Trophoblast cell (in vitro differentiated cells and primary cell): ENCODE measurements at regions not wholly inside any gene's neighbourhood (a gene's known extent, or its start where the extent isn't known, plus 50 kb on each side); places are given as distances from the start of the nearest gene placed in this dataset.

ENCODE experiments used
- DNase-seq, 2 donors: peaks; one replicate each; pipeline ENCODE4 v3.0.0-alpha.2; 2016
- H2AFZ ChIP-seq: 2 replicates; pipeline ENCODE4 v1.6.1; 2013; ENCODE audit warnings: low read length, moderate library complexity, mild to moderate bottlenecking; ENCODE audit not compliant: insufficient read depth, poor library complexity
- H2AK5ac ChIP-seq: 2 replicates; pipeline ENCODE4 v1.6.1; 2013; ENCODE audit warnings: mild to moderate bottlenecking, low read length
- H2BK120ac ChIP-seq: 2 replicates; pipeline ENCODE4 v1.6.1; 2013; ENCODE audit warnings: low read length, mild to moderate bottlenecking, moderate library complexity; ENCODE audit not compliant: insufficient read depth, poor library complexity
- H2BK12ac ChIP-seq: 2 replicates; pipeline ENCODE4 v1.6.1; 2013; ENCODE audit warnings: mild to moderate bottlenecking, low read length, moderate library complexity
- H2BK5ac ChIP-seq: 2 replicates; pipeline ENCODE4 v1.6.1; 2013; ENCODE audit warnings: low read length, low read depth, moderate library complexity, mild to moderate bottlenecking; ENCODE audit not compliant: poor library complexity
- H3K14ac ChIP-seq: 2 replicates; pipeline ENCODE4 v1.6.1; 2013; ENCODE audit warnings: mild to moderate bottlenecking, low read length
- H3K18ac ChIP-seq: 2 replicates; pipeline ENCODE4 v1.6.1; 2013; ENCODE audit warnings: mild to moderate bottlenecking, low read length
- H3K23ac ChIP-seq: 2 replicates; pipeline ENCODE4 v1.6.1; 2013; ENCODE audit warnings: low read length
- H3K27ac ChIP-seq: 2 replicates; pipeline ENCODE4 v1.5.1; 2013; ENCODE audit warnings: low read depth, mild to moderate bottlenecking, inconsistent platforms, low read length, moderate library complexity
- H3K27me3 ChIP-seq: 2 replicates; pipeline ENCODE4 v1.6.1; 2013; ENCODE audit warnings: inconsistent platforms, mild to moderate bottlenecking, low read length, moderate library complexity; ENCODE audit not compliant: insufficient read depth
- H3K36me3 ChIP-seq, 2 experiments: 1 replicate in 1 of 2; 2 replicates in 1 of 2; pipeline ENCODE4 v1.6.1; 2013; ENCODE audit warnings: low read length in 2 of 2, mild to moderate bottlenecking in 2 of 2, moderate library complexity in 1 of 2; ENCODE audit not compliant: insufficient read depth in 2 of 2, control insufficient read depth in 1 of 2
- H3K4ac ChIP-seq: 2 replicates; pipeline ENCODE4 v1.6.1; 2013; ENCODE audit warnings: low read depth, mild to moderate bottlenecking, low read length, moderate library complexity
- H3K4me1 ChIP-seq, 2 experiments: 1 replicate in 1 of 2; 2 replicates in 1 of 2; pipeline ENCODE4 v1.6.1; 2013; ENCODE audit warnings: low read length in 2 of 2, mild to moderate bottlenecking in 2 of 2, moderate library complexity in 1 of 2; ENCODE audit not compliant: insufficient read depth in 2 of 2, control insufficient read depth in 1 of 2
- H3K4me2 ChIP-seq: 2 replicates; pipeline ENCODE4 v1.6.1; 2013; ENCODE audit warnings: inconsistent platforms, mild to moderate bottlenecking, low read length, moderate library complexity
- H3K4me3 ChIP-seq: 2 replicates; pipeline ENCODE4 v1.5.1; 2013; ENCODE audit warnings: mild to moderate bottlenecking, low read depth, low read length, inconsistent platforms
- H3K79me1 ChIP-seq: one replicate; pipeline ENCODE4 v1.6.1; 2013; ENCODE audit warnings: low read length
- H3K79me2 ChIP-seq: 2 replicates; pipeline ENCODE4 v1.6.1; 2013; ENCODE audit warnings: low read length, mild to moderate bottlenecking; ENCODE audit not compliant: control insufficient read depth, insufficient read depth, poor library complexity
- H3K9ac ChIP-seq: 2 replicates; pipeline ENCODE4 v1.6.1; 2013; ENCODE audit warnings: mild to moderate bottlenecking, low read length
- H3K9me3 ChIP-seq: 2 replicates; pipeline ENCODE4 v1.6.1; 2013; ENCODE audit warnings: low read depth, mild to moderate bottlenecking, control low read depth, inconsistent platforms, low read length; ENCODE audit not compliant: insufficient read depth
- H4K12ac ChIP-seq: 2 replicates; pipeline ENCODE4 v1.6.1; 2013; ENCODE audit warnings: low read depth, mild to moderate bottlenecking, low read length, moderate library complexity
- H4K8ac ChIP-seq: 2 replicates; pipeline ENCODE4 v1.6.1; 2013; ENCODE audit warnings: low read depth, mild to moderate bottlenecking, low read length, moderate library complexity
- H4K91ac ChIP-seq: one replicate; pipeline ENCODE4 v1.6.1; 2013; ENCODE audit warnings: low read depth, mild to moderate bottlenecking, low read length, moderate library complexity
- WGBS: extraction: QIAGEN DNeasy Blood & Tissue Kit; methylation state at CpG from one replicate; pipeline ENCODE4 v1.1.7; 2013; ENCODE audit warnings: missing lambda C conversion rate; ENCODE audit not compliant: insufficient read length, insufficient coverage; ENCODE audit errors: extremely low coverage; 5-methylcytosine and 5-hydroxymethylcytosine counted together

DNA sequence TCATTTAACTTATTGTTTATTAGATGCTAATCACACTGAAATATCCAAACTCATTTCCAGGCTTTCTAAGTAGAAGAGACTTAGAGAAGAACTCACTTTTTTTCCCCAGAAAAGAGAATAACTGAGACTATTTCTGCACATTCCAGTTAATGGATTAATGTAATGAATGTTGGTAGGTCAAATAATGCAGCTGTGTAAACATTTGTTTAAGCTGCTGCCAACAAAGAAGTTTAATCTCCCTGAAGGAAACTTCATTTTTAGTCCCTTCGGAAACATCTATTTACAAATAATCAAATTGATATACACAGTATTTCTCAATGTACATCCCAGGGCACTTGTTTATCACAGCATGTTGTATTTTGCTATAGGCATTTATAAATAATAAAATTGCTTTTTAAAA lies 126.9 kb downstream of the KCNS3 start:
- Histone ChIP-seq H3K4me1 (no peaks in the 10 kb centered on the region), H3K36me3 (no peaks in the 10 kb centered on the region), H3K27me3 (no peaks in the 10 kb centered on the region), H4K91ac (no peak overlapping the region), H3K27ac (no peak overlapping the region), H3K79me2 (no peaks in the 10 kb centered on the region), H3K4me2 (no peak overlapping the region), H2BK12ac (no peak overlapping the region), H2AFZ (no peak overlapping the region), H3K18ac (no peak overlapping the region), H2BK120ac (no peak overlapping the region), H3K4ac (no peak overlapping the region), H3K79me1 (no peaks in the 10 kb centered on the region), H4K12ac (no peak overlapping the region), H3K4me3 (no peak overlapping the region), H3K23ac (no peak overlapping the region), H3K14ac (no peak overlapping the region), H2BK5ac (no peak overlapping the region), H2AK5ac (no peak overlapping the region), H4K8ac (no peak overlapping the region), H3K9ac (no peak overlapping the region), H3K9me3 (no peaks in the 10 kb centered on the region)
- no CpG with 5 or more reads among the region's 1 CpG for WGBS
- DNase-seq: no peak

DNA sequence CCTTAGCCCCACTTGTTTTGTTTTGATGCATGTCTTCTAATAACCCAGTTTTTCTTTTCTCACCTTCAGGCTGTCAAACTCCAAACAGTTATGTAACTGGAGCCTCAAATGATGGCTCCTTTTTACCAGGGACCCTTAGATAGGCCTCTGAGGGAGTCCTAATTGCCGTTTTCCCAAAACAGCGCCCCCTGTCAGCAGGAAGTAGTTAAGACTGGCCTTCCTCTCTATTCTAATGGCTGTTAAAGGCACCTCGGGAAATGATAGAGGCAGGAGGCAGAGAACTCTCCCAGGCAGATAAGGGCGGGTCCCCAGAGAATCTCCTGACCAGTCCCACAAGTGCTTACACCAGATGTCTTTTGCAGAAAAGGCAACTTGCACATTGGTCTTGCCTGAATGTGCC lies 123.2 kb downstream of the KCNS3 start:
- Histone ChIP-seq H2BK12ac (no peak overlapping the region), H3K23ac (no peak overlapping the region), H3K4ac (no peak overlapping the region), H2BK5ac (no peak overlapping the region), H2AK5ac (no peak overlapping the region), H3K9ac (no peak overlapping the region), H2AFZ (no peak overlapping the region), H3K27ac (no peak overlapping the region), H2BK120ac (no peak overlapping the region), H4K91ac (no peak overlapping the region), H3K79me1 (no peaks in the 10 kb centered on the region), H3K14ac (no peak overlapping the region), H3K27me3 (no peaks in the 10 kb centered on the region), H4K8ac (no peak overlapping the region), H3K79me2 (no peaks in the 10 kb centered on the region), H3K9me3 (no peaks in the 10 kb centered on the region), H3K4me1 (no peaks in the 10 kb centered on the region), H3K18ac (no peak overlapping the region), H3K4me3 (no peak overlapping the region), H4K12ac (no peak overlapping the region), H3K4me2 (no peak overlapping the region), H3K36me3 (no peaks in the 10 kb centered on the region)
- no CpG with 5 or more reads among the region's 4 CpGs for WGBS
- DNase-seq: no peak

GRCh38 chr2:17996978-17997377 lies 118.5 kb downstream of the KCNS3 start:
- WGBS: no CpG with 5 or more reads among the region's 3 CpGs
- no peak overlapping the region for H4K91ac ChIP-seq

DNA sequence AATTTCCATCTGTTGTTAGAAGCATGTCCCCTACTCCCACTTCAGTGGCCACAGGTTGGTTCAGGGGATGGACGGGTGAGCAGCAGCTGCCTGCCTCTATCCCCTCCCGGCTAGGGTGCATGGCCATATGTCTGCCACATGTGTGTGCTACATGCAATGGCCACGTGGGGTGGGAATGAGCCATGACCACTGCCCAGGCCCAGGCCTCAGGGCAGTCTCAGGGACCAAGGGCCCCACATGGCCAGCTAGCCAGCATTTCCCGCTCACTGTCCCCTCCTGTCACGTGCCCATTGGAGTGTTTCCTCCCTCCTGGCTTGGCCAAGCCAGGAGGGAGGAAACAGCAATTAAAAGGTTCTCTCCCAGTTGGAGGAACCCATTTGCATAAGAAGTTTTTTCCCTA lies 117.1 kb downstream of the KCNS3 start:
- Histone ChIP-seq H3K23ac (no peak overlapping the region), H3K27me3 (no peaks in the 10 kb centered on the region), H3K9me3 (peaks cover 5% of the 10 kb centered on the region), H3K4ac (no peak overlapping the region), H2AK5ac (no peak overlapping the region), H3K79me2 (no peaks in the 10 kb centered on the region), H3K36me3 (no peaks in the 10 kb centered on the region), H4K91ac (no peak overlapping the region), H3K27ac (no peak overlapping the region), H3K9ac (no peak overlapping the region), H2BK5ac (no peak overlapping the region), H3K79me1 (no peaks in the 10 kb centered on the region), H2AFZ (no peak overlapping the region), H3K14ac (no peak overlapping the region), H2BK120ac (no peak overlapping the region), H3K4me1 (no peaks in the 10 kb centered on the region), H3K18ac (no peak overlapping the region), H3K4me3 (no peak overlapping the region), H2BK12ac (no peak overlapping the region), H4K12ac (no peak overlapping the region), H4K8ac (no peak overlapping the region), H3K4me2 (no peak overlapping the region)
- no peak for DNase-seq
- WGBS: no CpG with 5 or more reads among the region's 5 CpGs

More at GRCh38 chr2:17996978-17997377, 118.5 kb downstream of the KCNS3 start:
- Histone ChIP-seq H2BK5ac (no peak overlapping the region), H3K4ac (no peak overlapping the region), H3K23ac (no peak overlapping the region), H3K14ac (no peak overlapping the region), H2AK5ac (no peak overlapping the region), H3K4me2 (no peak overlapping the region), H3K9me3 (peaks cover 5% of the 10 kb centered on the region), H4K12ac (no peak overlapping the region), H3K79me1 (no peaks in the 10 kb centered on the region), H3K4me1 (no peaks in the 10 kb centered on the region), H3K27ac (no peak overlapping the region), H4K8ac (no peak overlapping the region), H3K27me3 (no peaks in the 10 kb centered on the region), H3K9ac (no peak overlapping the region), H3K4me3 (no peak overlapping the region), H2BK120ac (no peak overlapping the region), H3K79me2 (no peaks in the 10 kb centered on the region), H2BK12ac (no peak overlapping the region), H2AFZ (no peak overlapping the region), H3K36me3 (no peaks in the 10 kb centered on the region), H3K18ac (no peak overlapping the region)
- DNase-seq: no peak
